Neural cell (in vitro differentiated cells): ENCODE measurements at regions not wholly inside any gene's neighbourhood (a gene's known extent, or its start where the extent isn't known, plus 50 kb on each side); places are given as distances from the start of the nearest gene placed in this dataset.

ENCODE experiments used
- CTCF ChIP-seq: fragments of 450-650 bp; IDR thresholded peaks from 2 replicates; pipeline ENCODE4 v1.5.1; 2014; ENCODE audit warnings: antibody characterized with exemption, mild to moderate bottlenecking, moderate library complexity; ENCODE audit not compliant: poor library complexity, severe bottlenecking
- EP300 ChIP-seq: fragments of 450-650 bp; conservative IDR thresholded peaks from 2 replicates; pipeline ENCODE4 v1.6.1; 2014; ENCODE audit warnings: antibody characterized with exemption, mild to moderate bottlenecking, moderate library complexity; ENCODE audit not compliant: poor library complexity, severe bottlenecking
- EZH2 ChIP-seq: fragments of 200-600, 300-800 bp; shearing (Covaris generic), sonication (generic); IDR thresholded peaks from 2 replicates; pipeline ENCODE4 v1.6.1; 2014; ENCODE audit warnings: antibody characterized with exemption, low read length, borderline replicate concordance, mild to moderate bottlenecking; ENCODE audit not compliant: insufficient read depth, poor library complexity, severe bottlenecking
- POLR2AphosphoS5 ChIP-seq: IDR thresholded peaks from 2 replicates; pipeline ENCODE4 v1.6.1; 2012
- RAD21 ChIP-seq: fragments of 450-650 bp; conservative IDR thresholded peaks from 2 replicates; pipeline ENCODE4 v1.6.1; 2014; ENCODE audit warnings: antibody characterized with exemption, mild to moderate bottlenecking, moderate library complexity
- REST ChIP-seq: IDR thresholded peaks from 2 replicates; pipeline ENCODE4 v1.6.1; 2012; ENCODE audit warnings: borderline replicate concordance
- SMC3 ChIP-seq: fragments of 450-650 bp; conservative IDR thresholded peaks from 2 replicates; pipeline ENCODE4 v1.6.1; 2014; ENCODE audit warnings: antibody characterized with exemption, mild to moderate bottlenecking, moderate library complexity; ENCODE audit not compliant: poor library complexity
- TAF1 ChIP-seq: IDR thresholded peaks from 2 replicates; pipeline ENCODE4 v1.6.1; 2012; ENCODE audit warnings: low read depth

- TF ChIP-seq CTCF (no peak), TAF1 (no peak), EP300 (no peak), POLR2AphosphoS5 (no peak), EZH2 (no peak), SMC3 (no peak), REST (no peak), RAD21 (no peak)
Observed at GRCh38 chr20:7146552-7147219, 379.2 kb downstream of the BMP2 start.
